AG20443 (cell line): ENCODE measurements at regions not wholly inside any gene's neighbourhood (a gene's known extent, or its start where the extent isn't known, plus 50 kb on each side); places are given as distances from the start of the nearest gene placed in this dataset.
A peak's percentile ranks its signal among the peaks of the same experiment; 100 is the strongest.
"Not testable (repeated sequence)": the region's sequence is repeated elsewhere in the genome, so short reads cannot be mapped to it uniquely, and the experiment has no call there.

Experiments
- DNase-seq: peaks from one replicate; pipeline ENCODE4 v3.0.0; 2012; ENCODE audit warnings: low spot score, mixed read lengths

DNA sequence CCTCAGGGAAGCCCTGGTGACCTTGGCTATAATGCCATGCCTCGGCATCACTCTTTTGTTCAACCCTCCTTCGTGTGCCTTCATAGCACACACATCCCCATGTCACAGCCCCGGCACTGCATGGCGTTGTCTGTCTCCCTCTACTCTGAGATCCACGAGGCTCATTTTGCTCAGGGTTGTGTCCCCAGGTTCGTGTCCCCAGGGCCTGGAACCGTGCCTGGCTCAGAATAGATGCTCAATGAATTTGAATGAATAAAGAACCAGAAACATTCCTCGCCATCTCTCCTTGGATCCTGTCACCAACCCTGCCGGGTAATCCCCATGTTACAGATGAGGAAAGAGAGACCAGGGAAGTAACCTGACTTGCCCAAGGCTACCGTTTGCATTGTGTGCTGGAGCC, 177.3 kb downstream of the PTPRU start:
- DNase-seq, result no peak

DNA sequence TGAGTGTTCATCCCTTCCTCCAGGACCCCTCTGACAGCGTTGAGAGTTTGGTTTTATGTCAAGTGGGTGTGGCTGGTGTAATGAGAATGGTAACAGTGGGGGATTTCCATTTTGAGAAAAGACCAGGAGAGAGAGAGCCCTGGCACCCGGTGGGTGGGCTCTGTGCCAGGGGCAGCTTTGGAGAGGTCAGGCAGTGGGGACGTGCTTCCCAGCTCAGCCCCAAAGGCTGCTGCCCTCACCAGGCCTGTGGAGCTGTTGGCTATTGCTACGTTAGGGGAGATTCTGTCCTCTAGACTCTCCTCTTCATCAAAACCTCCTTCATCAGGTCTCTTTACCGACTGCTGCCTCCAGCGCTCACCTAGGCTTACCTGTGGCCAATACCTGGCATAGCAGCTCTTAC, 176.3 kb downstream of the PTPRU start:
- DNase-seq, result no peak

DNA sequence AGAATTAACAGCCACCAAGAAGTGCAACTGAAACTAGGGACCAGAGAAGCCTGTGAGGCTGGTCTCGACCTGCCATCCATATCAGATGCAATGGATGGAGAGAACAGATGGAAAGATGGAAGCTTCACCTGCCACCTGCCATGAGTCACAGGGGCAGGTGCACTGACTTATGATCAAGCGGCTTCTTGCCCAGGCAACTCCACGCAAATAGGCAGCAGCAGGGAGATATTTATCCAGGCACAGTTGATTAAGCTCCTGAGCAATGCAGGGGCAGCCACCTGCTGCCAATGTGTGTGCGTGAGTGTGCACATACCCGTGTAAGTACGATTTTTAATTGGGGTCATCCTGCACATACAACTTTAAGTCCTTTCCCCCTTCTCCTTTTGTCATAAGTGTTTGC, 174.2 kb downstream of the PTPRU start:
- no peak for DNase-seq

DNA sequence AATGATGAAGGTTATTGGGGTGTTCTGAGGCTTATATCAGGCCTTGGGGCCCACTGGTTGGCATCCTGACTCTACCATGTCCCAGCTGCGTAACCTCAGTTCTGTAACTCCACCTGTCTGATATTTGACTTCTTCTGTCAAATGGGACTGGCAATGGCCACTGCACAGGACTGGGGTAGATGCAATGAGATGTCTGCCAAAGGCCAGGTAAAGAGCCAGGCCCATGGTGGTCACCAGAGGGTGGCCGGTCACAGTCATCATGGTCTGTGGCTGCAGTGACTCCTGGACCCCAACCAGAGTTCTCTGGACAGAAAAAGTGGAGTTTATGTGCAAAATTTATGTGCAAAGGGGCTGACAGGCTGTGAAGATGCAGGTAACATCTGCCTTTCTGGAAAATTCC, 173.3 kb downstream of the PTPRU start:
- DNase-seq, result no peak

DNA sequence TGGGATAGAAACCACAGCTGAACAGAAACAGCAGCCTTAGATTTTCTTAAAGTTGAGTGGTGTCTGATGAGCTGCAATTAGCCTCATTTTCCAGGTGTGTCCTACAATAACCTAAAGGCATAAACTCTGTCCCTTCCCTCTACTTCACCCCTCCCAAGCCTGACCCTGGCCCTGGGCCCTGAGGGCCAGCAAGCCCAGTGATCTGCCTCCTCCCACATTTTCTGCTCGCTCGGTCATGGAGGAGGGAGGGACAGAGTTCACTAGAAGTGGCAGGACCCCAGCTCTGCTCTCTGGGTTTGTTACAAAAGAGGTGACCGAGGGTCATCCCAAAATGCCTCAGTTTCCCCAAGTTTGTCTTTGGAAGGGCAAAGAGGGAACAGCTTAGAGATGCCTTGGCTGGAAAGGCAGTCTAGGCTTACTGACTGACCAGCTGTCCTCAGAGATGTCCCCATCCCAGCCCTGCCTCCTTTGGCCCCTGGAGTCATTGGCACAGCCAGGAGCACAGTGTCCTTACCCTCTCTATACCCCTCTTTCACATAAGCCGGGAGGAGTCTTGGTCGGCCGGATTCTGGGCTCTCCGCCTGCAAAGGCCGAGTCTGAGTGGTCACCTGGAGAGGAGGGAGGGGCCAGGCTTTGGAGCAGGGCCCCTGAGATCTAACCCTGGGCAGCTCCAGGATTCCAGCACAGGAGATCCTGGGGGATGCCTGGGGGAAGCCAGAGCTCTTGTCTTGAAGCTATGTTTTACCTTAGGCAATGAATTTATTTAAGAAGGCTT, 172.7 kb downstream of the PTPRU start:
- DNase-seq, result no peak

DNA sequence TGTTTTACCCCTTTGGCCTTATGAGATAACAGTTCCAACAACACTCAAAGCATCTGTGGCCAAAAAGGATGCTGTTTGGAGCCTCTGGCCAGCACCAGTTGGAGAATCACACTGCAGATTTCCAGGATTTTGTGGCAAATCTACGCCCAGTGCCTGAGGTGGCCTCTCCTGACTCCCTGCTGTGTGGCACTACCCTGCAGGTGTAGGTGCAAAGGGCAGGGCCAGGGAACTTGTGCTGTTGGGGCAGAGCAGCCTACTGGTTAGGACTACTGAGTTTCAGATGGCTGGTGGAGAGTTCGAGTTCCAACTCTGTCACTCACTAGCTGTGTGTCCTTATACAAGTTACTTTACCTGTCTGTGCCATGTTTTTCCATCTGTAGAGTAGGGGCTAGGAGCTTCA, 170.5 kb downstream of the PTPRU start:
- DNase-seq, result no peak

DNA sequence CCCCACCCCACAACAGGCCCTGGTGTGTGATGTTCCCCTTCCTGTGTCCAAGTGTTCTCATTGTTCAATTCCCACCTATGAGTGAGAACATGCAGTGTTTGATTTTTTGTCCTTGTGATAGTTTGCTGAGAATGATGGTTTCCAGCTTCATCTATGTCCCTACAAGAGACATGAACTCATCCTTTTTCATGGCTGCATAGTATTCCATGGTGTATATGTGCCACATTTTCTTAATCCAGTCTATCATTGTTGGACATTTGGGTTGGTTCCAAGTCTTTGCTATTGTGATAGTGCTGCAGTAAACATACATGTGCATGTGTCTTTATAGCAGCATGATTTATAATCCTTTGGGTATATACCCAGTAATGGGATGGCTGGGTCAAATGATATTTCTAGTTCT, 163.9 kb downstream of the PTPRU start:
- DNase-seq, result not testable (repeated sequence)

DNA sequence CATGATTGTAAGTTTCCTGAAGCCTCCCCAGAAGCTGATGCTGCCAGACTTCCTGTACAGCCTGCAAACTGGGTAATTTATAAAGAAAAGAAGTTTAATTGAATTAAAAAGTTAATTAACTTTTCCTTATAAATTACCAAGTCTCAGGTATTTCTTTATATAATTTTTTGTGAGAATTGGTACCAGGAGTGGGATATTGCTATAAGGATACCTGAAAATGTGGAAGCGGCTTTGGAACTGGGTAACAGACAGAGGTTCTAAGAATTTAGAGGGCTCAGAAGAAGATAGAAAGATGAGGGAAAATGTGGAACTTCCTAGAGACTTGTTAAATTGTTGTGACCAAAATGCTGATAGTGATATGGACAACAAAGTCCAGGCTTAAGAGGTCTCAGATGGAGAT, 163.1 kb downstream of the PTPRU start:
- no peak for DNase-seq

DNA sequence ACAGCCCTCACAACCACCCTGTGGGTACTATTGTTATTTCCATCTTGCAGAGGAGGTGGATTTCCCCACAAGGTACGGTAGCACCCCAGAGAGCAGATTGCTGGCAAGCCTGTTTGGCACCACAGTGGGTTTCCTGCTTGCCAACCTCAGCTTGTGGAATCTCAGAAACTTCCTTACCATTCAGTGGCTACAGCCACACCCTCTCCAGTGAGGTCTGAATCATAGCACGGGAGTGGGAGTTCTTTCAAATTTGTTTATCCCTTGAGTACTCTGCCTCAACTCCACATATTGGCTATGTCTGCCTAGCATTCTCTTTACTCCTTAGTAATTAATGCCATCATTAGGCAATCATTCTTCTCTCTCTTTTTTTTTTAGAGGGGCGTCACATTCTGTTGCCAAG, 162.1 kb downstream of the PTPRU start:
- DNase-seq, result peak; percentile 29

DNA sequence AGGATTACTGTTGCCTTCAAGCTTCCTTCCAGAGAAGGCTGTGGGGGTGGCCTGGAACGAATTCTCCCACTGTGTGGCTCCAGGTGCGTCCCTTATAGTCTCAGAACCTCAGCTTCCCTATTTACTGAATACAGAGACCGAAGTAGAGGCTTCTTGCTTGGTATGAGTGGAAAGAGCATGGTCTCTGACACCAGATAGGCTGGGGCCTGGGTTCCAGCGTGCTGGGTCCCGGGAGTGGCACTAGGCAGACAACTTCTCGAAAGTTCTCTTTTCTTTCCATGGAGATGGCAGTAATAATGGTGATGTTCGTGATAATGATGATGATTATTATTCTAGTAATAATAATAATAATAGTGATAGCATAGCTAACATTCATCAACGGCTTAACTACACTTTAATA, 161.7 kb downstream of the PTPRU start:
- peak; percentile 3 for DNase-seq

DNA sequence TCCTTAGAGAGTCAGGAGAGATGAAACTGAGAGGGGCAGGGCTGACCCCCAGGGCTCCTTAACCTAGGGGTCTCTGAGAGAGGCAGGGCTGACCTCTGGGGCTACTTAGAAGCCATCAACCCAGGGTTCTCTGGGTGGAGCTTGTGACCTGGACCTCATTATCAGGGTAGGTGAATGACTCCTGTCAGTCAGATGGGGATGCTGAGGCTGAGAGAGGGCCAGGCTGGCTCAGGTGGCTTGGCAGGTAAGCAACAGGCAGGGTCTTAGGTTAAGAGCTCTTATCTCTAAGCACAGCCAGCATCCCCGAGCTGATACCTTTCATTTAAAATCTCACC, 160.9 kb downstream of the PTPRU start:
- DNase-seq, result peak; percentile 2

DNA sequence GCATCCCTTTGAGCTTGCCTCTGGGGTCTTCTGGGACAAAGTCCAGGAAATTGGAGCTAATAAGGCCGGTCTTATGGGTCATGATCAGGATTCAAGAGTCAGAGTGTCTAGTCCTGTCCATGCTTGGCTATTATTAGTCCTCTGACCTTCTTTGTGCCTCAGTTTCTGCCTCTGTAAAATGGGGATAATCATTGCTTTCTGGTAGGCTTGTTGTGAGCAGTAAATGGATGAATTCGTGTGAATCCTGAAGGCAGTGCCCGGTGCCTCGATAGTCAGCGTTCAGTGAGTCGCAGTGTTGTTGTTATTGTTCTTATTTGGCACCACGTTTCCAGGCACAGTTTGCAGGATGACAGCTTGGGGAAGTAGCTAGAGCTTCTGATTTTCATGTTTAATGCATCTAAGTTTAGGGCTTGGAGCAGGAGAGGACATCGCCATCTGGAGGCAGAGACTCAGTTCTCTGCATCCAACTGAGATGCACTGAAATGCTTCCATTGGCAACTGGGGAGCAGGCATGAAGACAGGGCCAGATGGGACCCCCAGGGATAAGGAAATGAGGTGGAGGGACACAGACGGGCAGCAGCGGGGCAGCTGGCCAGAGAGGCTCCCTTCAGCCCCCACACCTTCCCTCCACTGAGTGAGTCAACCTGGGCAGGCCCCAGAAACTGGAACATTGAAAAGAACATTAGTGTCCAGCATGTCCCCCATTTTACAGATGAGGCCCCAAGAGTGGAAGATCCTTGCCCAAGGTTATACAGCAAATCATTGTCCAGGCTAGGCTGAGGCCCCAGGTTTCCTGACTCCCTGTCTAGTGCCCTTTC, 160.3 kb downstream of the PTPRU start:
- no peak for DNase-seq

DNA sequence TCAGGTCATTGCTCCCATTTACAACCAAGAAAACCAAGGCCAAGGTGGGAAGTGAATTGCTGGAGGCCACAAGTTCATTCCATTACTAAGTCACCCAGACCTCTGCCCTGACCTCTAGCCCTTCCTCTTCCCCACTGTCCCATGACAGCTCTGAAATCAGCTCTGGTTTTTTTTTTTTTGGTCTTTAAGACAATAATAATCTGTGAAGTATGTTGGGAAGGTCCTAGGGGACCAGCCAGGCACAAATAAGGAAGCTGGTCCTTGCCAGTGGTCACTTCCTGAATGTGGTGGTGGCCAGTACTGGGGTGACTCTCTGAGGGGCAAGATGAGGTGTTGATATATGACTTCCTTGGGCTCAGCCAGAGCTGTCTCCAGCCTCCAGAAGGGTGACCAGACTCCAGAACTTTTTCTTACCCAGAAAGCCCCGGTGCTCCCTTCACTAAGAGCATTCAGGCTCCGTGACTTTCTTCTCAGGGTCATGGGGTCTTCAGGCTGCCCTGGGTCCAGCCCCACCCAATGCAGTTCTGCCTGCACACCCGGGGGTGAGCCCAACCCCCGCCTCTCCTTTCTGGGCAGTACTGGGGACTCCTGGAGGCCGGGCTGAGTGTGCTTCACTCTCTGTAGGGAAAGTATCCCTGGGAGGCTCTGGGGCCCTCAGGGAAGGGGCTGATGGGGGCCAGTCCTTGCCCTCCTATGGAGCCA, 159.6 kb downstream of the PTPRU start:
- no peak for DNase-seq

DNA sequence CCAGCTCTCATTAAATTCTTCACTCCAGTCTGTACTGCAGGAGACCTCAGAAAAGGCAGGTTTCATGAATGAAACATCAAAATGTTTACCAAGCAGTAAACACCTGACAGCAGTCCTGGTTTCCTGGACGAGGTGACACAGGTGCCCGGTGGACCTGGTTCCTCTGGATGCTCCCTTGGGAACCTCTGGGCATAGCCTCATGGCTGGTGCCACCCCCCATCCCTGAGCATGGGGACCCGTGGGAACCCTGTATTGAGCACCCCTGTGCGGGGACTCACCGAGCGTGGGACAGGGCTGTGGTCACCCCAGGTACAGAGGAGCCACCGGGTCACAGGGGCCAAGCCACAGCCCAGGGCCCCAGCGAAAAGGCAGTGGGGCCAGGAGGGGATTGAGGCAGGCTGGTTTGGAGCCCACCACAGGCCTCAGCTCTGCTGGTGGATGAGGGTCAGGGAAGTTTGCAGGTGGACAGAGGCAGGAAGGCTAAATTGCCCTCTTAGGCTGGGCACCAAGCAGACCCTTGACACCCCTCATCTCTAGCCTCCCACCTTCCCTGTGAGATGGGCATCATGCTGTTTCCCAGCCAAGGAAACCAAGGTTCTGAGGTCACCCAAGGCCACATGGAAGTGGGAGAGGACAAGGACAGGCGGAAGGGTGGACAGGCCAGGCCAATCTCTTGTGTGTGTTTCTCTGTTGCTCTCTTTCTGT, 158.4 kb downstream of the PTPRU start:
- DNase-seq, result no peak

DNA sequence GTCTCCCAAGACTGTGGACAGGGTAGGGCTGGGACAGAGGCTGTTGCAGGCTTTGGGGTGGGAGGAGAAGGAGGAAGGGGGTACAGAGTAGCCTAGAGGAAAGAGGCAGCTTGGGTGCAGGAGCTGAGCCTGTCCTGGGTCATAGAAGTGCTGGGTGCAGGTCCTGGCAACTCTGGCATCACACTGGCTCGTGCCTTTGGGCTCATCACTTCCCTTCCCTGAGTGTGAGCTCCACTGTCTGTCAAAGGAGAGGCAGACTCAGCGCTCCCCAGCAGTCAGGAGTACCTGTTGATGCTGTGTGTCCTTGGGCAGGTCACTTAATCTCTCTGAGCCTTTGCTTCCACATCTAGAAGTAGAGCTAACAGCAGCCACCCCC, 157.1 kb downstream of the PTPRU start:
- no peak for DNase-seq

DNA sequence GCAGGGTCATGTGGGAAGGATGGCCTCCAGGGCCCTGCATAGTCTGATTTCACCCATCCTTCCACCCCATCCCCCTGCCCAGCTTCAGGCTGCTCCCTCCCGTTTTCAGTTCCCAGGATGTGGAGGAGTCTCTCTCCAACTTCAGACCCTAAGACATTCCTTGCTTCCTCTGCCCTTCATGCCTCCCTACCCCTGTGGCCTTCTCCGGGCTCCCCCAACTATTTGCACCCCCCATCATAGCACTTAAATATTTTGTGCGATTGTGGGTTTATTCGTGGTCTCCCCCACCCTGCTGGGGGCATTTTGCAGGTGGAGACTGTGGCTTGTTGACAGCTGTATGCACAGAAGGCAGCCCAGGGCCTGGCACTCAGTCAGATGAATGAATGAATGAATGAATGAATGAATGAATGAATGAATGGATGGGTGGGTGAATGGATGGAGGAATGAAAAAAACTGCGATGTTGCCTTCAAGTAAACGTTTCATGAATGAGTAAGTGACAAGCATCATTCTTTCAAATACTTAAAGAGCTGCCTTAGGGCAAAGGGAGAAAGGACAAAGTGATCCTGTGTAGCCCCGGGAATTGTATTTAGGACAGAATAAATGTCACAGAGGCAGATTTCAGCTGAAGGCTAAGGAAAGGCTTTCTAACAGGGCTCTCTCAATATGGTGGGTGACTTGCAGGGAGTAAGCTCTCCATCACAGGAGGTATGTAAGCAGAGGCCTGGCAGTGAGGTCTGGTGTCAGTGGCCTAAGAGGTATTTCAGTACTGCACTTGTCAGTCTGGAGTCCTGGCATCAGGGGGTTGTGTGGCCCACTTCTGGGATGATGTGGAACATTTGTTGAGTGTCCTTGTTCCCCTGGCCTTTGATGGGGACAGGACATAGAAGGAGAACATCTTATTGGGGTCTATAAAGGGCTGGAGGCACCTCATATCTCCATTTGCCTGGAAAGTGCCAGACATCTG, 156.4 kb downstream of the PTPRU start:
- DNase-seq, result no peak

DNA sequence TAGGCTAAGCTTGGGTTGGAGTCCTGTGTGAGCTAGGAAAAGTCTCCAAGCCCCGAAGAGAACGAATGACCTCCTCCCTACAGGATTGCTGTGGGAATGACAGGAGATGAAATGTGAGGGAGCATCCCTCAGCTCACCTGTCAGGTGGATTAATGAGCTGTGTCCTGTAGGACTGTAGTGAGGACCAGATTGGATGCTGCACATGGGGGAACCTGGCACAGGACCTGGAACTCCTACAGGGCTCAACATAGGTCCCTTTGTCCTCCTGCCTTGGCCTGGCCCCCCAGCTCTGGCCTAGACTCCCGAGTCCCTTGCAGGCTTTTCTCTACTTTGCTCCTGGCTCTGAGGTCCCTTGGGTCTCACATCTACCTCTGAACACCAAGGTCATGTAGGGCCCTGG, 155.7 kb downstream of the PTPRU start:
- DNase-seq, result no peak

DNA sequence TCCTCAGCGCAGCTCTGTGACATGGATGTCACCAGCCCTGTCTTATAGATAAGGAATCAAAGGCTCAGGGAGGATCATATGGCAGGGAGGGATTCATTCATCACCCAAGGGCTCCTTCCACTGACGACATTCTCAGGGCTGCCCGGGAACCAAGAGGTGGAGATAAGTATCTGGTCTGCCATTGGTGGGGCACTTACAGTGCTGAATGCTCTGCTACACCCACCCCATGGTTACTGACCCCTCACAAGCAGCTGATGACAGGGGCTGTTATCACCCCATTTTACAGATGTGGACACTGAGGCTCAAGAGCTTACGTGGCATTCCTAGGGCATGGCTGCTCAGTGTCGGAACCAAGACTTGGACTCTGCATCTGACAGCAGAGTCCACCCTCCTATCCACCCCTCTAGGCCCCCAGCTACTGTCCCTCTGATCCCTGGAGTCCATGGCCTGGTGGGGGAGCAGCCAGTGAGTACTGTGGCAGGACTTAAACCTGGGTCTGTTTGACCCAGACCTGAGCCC, 155.1 kb downstream of the PTPRU start:
- DNase-seq, result no peak

DNA sequence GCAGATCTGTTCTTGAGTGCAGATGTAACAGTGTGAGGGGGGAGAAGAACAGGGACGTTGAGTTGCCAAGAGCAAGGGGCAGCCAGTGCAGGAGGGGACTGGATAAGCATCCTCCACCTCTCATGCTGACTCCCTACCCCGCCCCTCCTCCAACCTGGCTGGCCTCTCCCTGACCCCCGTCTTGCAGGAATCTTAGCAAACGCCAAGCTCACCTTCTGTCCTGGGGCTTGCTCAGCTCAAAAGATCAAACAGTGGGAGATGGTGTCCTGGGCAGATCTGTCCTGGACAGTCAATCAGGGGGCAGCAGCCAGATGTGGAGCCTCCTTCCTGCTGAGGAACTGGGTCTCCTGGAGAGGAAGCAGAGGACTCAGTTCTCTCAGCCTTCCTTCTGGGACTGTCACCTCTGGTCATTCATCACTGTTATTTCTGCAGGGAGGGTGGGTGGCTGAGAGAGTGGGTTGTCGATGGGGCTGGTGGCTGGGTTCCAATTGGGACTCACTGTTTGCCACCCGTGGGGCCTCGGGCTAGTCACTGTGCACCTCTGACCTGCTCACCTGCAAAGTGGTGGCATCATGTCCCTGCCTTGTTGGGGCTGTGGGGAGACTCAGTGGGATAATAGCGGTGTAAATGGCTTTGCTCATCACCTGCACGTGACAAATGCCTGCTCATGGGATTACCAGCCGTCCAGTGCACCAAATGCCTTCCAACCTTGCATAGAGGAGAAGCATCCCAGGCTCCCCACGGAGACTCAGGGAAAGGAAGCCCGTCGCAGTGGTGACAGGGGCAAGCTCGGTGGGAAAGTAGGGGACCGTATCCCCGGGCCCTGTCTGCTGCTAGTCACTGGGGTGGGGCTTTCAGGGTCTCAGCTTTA, 154.4 kb downstream of the PTPRU start:
- no peak for DNase-seq

DNA sequence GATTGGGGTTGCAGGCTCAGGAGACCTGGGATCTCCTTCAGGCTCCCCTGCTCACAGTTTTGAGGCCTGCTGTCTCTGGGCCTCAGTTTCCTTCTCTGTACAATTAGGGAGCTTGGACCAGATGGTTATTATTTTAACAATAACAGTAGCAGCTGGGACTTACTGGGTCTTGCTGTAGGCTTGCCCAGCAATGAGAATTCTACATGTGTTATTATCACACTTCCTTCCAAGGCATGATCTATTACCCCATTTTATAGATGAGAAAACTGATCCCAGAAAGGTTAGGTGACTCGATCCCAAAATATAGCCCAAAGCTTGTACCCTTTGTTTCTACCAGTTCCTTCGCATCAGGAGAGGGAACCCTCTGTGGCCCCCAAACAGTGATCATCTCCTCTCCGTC, 153.8 kb downstream of the PTPRU start:
- DNase-seq, result no peak
